Stimulated activated memory B cell treated with anti-CD40 and anti-IgM and Interleukin-4, amounts not matched to agents 10 μg/mL and 1 μg/mL and 100 μg/mL, for 72 hours (primary cell): ENCODE measurements at regions not wholly inside any gene's neighbourhood (a gene's known extent, or its start where the extent isn't known, plus 50 kb on each side); places are given as distances from the start of the nearest gene placed in this dataset.

Experiments
- ATAC-seq: fragments of 150-1000 bp; cut with Tn5 transposase; 2 replicates; pipeline ENCODE4 v1.10.0; 2021
- H3K27ac Mint-ChIP-seq: one replicate; pipeline ENCODE4 v1.8.0; 2022; ENCODE audit warnings: mild to moderate bottlenecking, mixed read lengths
- H3K27me3 Mint-ChIP-seq: one replicate; pipeline ENCODE4 v1.8.0; 2022; ENCODE audit warnings: mixed read lengths
- H3K36me3 Mint-ChIP-seq: one replicate; pipeline ENCODE4 v1.8.0; 2022; ENCODE audit warnings: mixed read lengths
- H3K4me1 Mint-ChIP-seq: one replicate; pipeline ENCODE4 v1.8.0; 2022; ENCODE audit warnings: mixed read lengths
- H3K4me3 Mint-ChIP-seq: one replicate; pipeline ENCODE4 v1.8.0; 2022; ENCODE audit warnings: mild to moderate bottlenecking, moderate library complexity, mixed read lengths
- H3K9me3 Mint-ChIP-seq: one replicate; pipeline ENCODE4 v1.8.0; 2022; ENCODE audit warnings: mixed read lengths

DNA sequence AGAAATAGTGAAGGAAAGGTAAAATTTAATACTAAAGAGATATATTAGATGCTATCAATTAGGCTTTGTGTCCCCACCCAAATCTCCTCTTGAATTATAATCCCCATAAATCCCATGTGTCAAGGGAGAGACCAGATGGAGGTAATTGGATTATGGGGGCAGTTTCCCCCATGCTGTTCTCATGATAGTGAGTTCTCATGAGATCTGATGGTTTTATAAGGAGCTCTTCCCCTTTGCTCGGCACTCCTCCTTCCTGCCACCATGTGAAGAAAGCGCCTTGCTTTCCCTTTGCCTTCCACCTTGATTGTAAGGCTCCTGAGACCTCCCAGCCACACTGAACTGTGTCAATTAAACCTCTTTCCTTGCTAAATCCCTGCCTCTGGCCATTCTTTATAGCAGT lies 697.0 kb upstream of the RGMB start:
- H3K4me1 Mint-ChIP-seq: no peaks in the 10 kb centered on the region
- H3K27me3 Mint-ChIP-seq: no peaks in the 10 kb centered on the region
- no peak overlapping the region for H3K4me3 Mint-ChIP-seq
- H3K27ac Mint-ChIP-seq: no peak overlapping the region
- no peaks in the 10 kb centered on the region for H3K36me3 Mint-ChIP-seq
- peaks cover 4% of the 10 kb centered on the region for H3K9me3 Mint-ChIP-seq
- ATAC-seq: no peak

DNA sequence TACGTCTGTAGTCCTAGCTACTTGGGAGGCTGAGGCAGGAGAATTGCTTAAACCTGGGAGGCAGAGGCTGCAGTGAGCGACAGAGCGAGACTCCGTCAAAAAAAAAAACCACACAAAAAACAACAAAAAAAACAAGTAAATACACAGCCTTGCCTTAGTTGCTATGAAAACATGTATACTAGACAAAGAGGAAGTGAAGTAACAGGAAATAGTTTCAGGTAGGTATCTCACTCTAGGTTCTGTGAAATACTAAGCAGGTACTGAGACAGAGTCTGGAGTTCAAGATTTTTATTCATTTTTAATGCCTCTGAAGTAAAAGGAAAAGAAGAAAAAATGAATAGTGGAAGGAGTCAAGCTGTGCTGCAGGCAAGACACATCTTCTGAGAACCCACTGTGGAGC lies 687.9 kb upstream of the RGMB start:
- Mint-ChIP-seq H3K4me3 (no peak overlapping the region), H3K9me3 (peaks cover 1% of the 10 kb centered on the region), H3K4me1 (no peaks in the 10 kb centered on the region), H3K36me3 (no peaks in the 10 kb centered on the region), H3K27me3 (no peaks in the 10 kb centered on the region), H3K27ac (no peak overlapping the region)
- no peak for ATAC-seq

DNA sequence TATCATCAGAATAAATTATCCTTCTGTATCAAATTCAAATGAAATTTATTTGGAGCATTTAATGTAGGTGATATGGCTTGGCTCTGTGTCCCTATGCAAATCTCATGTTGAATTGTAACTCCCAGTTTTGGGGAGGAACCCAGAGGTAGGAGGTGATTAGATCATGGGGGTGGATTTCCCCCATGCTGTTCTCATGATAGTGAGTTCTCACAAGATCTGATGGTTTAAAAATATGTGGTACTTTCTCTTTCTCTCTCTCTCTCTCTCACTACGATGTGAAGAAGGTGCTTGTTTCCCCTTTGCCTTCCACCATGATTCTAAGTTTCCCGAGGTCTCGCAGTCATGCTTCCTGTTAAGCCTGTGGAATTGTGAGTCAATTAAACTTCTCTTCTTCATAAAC lies 678.4 kb upstream of the RGMB start:
- no peaks in the 10 kb centered on the region for H3K36me3 Mint-ChIP-seq
- H3K27me3 Mint-ChIP-seq: no peaks in the 10 kb centered on the region
- ATAC-seq: no peak
- no peaks in the 10 kb centered on the region for H3K9me3 Mint-ChIP-seq
- no peak overlapping the region for H3K4me3 Mint-ChIP-seq
- no peaks in the 10 kb centered on the region for H3K4me1 Mint-ChIP-seq
- no peak overlapping the region for H3K27ac Mint-ChIP-seq

DNA sequence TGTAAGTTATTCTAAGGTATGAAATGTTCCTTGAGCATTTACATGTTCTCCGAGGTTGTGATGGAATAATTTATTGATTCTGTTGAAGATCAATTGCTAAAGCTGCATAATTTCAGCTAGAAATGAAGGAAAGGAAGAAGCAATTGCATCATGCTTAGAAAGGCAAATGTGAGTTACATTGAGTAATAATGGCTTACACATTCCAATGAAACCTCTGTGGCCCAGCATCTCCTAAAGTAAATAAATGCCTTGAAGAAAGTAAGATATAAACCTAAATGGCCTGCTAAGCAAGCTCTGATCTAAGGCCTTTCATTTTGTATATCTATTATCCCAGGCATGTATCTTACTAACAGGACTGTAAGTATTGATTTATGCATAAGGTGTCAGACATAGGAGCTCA lies 677.3 kb upstream of the RGMB start:
- no peaks in the 10 kb centered on the region for H3K36me3 Mint-ChIP-seq
- no peaks in the 10 kb centered on the region for H3K9me3 Mint-ChIP-seq
- ATAC-seq: no peak
- H3K27ac Mint-ChIP-seq: no peak overlapping the region
- H3K4me3 Mint-ChIP-seq: no peak overlapping the region
- H3K27me3 Mint-ChIP-seq: no peaks in the 10 kb centered on the region
- no peaks in the 10 kb centered on the region for H3K4me1 Mint-ChIP-seq

DNA sequence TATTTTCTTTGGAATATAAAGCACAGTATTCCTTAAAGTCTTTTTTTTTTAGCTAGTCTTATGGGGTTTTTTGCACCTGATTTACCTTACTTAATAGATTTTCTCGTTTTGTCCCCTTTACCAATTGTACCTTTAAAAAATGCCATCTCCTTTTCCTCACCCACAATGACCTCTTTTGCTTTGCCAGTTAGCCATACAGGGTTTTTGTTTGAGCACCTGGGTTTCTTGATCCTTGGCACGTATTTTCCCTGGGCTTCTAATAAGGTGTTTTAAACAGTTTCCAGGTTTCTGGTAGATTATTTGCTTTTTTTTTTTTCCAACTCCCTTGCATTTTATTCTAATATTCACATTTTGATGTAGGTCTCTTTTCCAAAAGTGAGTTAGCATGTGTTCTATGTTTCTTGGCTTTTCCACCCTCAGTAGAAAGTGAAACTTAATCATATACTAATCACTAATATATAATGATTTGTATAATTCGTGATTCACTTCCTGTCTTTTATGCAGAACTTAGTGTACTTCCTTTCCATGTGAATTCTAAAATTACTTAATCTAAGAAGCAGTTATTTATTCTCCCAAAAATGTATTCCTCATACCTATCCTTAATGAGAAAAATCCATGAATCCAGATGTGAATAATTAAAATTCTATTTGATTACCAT lies 673.9 kb upstream of the RGMB start:
- Mint-ChIP-seq H3K4me1 (no peaks in the 10 kb centered on the region), H3K36me3 (no peaks in the 10 kb centered on the region), H3K9me3 (no peaks in the 10 kb centered on the region), H3K27me3 (no peaks in the 10 kb centered on the region), H3K27ac (no peak overlapping the region), H3K4me3 (no peak overlapping the region)
- ATAC-seq: no peak

DNA sequence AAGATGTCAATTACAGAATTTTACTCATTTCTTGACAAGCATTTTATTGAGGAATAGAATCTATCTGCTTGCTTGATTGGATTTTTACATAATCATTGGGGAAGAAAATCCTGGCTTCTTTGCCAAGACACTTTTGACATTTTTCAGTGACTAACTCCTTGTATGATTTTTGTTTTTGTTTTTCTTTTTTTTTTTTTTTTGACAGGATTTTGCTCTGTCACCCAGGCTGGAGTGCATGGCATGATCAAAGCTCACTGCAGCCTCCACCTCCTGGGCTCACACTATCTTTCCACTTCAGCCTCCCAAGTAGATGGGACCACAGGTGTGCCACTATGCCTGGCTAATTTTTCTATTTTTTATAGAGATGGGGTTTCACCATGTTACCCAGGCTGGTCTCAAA lies 672.3 kb upstream of the RGMB start:
- no peaks in the 10 kb centered on the region for H3K4me1 Mint-ChIP-seq
- H3K27ac Mint-ChIP-seq: no peak overlapping the region
- H3K4me3 Mint-ChIP-seq: no peak overlapping the region
- H3K27me3 Mint-ChIP-seq: no peaks in the 10 kb centered on the region
- no peaks in the 10 kb centered on the region for H3K36me3 Mint-ChIP-seq
- ATAC-seq: no peak
- no peaks in the 10 kb centered on the region for H3K9me3 Mint-ChIP-seq

DNA sequence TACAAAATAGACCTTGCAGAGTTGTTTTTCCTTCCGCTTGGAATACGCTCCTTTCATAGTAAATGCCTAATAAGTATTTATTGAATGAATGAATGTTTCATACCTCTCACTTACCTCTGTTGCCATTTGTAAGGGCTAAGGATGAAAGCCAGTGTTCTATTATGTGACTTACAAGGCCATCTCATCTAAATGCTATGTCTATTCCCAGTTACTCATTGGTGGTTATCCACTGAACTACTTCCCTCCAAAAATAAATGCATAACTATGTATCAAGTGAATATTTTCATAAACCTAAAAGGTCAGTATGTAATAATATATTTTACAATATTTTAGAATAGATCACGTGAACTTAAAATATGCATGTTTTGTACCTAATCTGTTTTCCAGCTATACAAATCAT lies 670.5 kb upstream of the RGMB start:
- no peak for ATAC-seq
- Mint-ChIP-seq H3K27me3 (no peaks in the 10 kb centered on the region), H3K36me3 (no peaks in the 10 kb centered on the region), H3K4me1 (no peaks in the 10 kb centered on the region), H3K27ac (no peak overlapping the region), H3K4me3 (no peak overlapping the region), H3K9me3 (no peaks in the 10 kb centered on the region)

DNA sequence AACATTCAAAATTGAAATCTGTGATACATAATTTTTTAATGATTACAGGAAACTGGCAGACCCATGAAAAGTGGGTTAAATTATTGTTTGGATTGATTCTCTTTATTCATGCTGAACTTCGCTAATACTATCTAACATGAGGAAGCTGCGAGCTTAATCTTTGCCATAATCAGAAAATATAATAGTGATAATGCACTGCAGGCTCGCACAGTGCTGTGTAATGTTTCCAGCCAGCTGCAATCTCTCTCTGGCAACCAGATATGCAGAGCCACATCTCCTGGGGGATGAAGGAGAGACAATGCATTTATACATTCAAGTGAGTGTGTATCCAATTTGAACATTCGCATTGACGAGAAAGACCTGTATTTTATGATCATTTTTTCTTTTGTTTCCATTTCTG lies 669.7 kb upstream of the RGMB start:
- Mint-ChIP-seq H3K4me3 (no peak overlapping the region), H3K9me3 (no peaks in the 10 kb centered on the region), H3K36me3 (no peaks in the 10 kb centered on the region), H3K27me3 (no peaks in the 10 kb centered on the region), H3K27ac (no peak overlapping the region), H3K4me1 (no peaks in the 10 kb centered on the region)
- no peak for ATAC-seq

DNA sequence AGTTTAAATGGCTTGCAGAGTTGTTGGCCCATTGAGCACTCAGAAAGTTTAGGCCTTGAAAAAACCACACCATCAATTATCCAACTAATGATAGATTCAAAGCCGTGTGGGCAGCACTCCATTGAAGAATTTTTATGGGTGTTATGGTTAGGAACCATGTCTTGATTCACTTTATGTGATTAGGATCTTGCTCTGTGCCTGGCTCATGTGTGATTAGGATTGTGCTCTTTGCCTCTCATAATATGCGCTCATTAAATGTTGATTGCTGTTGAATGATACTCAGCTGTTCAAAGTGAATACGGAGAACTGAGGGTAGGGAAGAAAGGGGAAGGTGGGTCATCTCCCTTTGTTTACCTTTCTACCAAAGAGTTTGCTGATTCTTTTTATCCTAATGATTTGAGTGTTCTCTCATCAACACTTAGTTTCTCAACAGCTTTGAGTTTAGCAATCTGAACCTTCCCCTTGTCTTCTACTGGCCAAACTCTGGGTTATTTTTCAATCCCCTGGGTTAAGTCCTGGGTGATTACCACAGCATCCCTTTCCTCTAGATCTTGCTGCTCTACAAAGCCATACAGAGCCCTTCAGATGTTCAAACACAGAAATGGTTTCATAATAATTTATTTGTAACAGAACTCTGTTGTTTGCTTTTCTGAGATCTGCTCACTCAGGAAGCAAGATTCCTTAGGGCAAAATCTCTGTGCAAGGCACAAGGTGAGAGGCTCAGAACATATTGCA lies 668.8 kb upstream of the RGMB start:
- Mint-ChIP-seq H3K4me3 (no peak overlapping the region), H3K4me1 (no peaks in the 10 kb centered on the region), H3K27me3 (no peaks in the 10 kb centered on the region), H3K9me3 (no peaks in the 10 kb centered on the region), H3K27ac (no peak overlapping the region), H3K36me3 (no peaks in the 10 kb centered on the region)
- ATAC-seq: no peak

DNA sequence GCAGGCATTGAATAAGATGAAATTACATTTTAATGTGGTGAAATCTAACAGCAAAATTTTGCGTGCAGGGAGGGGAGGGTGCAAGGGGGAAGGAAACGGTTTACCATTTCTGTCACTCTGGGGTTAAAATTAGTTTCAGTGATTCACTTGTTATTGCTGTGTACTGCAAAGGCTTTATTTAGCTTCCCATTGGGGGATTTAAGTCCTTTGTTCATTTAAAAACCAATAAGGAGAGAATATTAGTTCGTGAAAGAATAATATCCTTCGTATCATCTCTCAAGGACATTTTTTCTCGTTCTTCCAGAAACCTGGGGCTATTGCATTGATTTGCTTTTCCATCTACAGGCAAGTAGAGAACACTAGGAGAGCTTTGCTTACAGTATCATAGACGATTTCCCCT lies 667.8 kb upstream of the RGMB start:
- no peaks in the 10 kb centered on the region for H3K4me1 Mint-ChIP-seq
- H3K4me3 Mint-ChIP-seq: no peak overlapping the region
- no peak for ATAC-seq
- no peaks in the 10 kb centered on the region for H3K9me3 Mint-ChIP-seq
- H3K36me3 Mint-ChIP-seq: no peaks in the 10 kb centered on the region
- no peak overlapping the region for H3K27ac Mint-ChIP-seq
- H3K27me3 Mint-ChIP-seq: no peaks in the 10 kb centered on the region

DNA sequence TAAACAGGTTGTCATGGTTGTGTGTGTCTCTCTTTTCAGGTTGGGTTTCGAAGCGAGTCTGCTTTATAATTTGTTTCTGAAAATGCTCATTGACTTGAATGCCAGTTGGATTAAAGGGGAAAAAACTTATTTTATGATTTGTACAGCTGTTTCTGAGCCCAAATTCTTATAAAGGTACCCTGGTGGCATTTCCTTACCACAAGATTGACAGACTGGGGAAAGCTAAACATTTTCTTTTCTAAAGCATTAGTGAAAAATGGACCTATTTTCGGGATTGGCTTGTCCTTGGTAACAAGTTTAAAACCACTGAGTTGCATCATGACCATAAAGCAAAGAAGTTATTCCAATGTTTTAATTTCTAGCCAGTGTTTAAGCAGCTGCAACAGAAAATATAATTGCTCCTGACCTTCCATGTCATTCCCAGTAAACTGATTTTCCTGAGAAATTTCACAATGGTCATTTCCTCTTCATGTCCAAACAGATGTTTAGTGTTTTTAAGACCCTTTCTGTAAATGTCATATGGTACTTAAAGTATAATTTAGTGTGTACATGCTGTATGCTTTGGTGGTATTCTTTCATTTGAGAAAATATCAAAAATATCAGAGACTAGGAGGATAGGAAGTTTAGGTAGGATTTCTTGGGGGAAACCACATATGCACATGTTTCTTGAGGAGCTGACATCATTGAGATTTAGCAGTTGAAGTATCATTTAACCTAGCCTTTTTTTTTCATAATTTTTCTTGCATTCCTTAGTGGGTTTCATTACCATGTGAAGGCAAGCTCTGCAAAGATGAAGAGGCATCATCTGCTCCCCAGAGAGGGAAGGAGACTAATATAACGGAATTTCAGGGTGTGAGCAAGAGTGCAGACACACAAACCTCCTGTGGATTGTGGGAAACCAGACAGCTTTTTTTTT lies 667.1 kb upstream of the RGMB start:
- H3K27ac Mint-ChIP-seq: no peak overlapping the region
- no peak overlapping the region for H3K4me3 Mint-ChIP-seq
- no peaks in the 10 kb centered on the region for H3K27me3 Mint-ChIP-seq
- no peaks in the 10 kb centered on the region for H3K9me3 Mint-ChIP-seq
- no peaks in the 10 kb centered on the region for H3K36me3 Mint-ChIP-seq
- ATAC-seq: no peak
- no peaks in the 10 kb centered on the region for H3K4me1 Mint-ChIP-seq

DNA sequence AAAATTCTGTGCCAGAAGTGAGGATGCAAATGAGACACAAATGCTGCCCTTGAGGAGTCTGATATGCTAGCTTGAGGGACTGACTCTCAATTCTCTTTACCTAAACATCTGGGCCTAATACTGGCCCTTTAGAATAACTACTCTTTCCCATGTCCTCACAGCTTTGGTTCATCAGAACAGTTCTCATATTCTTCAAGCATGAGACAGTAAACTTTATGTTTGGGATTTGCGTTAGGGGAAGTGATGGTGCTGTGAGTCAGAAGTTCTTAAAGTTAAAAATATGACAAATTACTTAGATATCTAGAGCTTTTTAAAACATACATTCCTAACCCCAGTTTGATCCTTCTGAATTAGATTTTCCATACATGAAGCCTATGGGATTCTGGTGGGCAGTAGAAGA lies 665.0 kb upstream of the RGMB start:
- no peaks in the 10 kb centered on the region for H3K27me3 Mint-ChIP-seq
- H3K27ac Mint-ChIP-seq: no peak overlapping the region
- no peak for ATAC-seq
- H3K4me3 Mint-ChIP-seq: no peak overlapping the region
- no peaks in the 10 kb centered on the region for H3K4me1 Mint-ChIP-seq
- no peaks in the 10 kb centered on the region for H3K36me3 Mint-ChIP-seq
- H3K9me3 Mint-ChIP-seq: no peaks in the 10 kb centered on the region

DNA sequence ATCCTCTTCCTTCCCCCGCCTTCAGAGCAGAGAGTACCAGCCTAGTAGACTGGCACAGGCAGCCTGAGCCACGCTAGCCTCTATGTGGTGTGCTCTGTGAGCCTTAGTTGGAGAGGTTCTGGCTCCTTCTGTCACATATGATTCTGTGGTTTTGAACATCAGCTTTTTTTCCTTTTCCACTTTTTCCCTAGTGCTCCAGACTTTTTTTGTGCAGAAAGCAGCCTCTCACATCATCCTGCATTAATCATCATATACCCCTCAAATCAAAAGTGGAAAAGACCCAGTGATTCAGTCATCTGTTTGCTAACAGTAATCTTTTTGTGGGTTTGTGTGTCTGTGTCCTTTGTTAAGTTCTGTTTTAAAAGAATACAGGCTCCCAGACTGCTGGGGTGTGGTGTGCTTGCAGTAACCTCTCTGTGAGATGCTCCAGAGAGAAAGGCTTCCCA lies 663.9 kb upstream of the RGMB start:
- Mint-ChIP-seq H3K27ac (no peak overlapping the region), H3K4me3 (no peak overlapping the region), H3K36me3 (no peaks in the 10 kb centered on the region), H3K4me1 (no peaks in the 10 kb centered on the region), H3K9me3 (no peaks in the 10 kb centered on the region), H3K27me3 (no peaks in the 10 kb centered on the region)
- no peak for ATAC-seq

DNA sequence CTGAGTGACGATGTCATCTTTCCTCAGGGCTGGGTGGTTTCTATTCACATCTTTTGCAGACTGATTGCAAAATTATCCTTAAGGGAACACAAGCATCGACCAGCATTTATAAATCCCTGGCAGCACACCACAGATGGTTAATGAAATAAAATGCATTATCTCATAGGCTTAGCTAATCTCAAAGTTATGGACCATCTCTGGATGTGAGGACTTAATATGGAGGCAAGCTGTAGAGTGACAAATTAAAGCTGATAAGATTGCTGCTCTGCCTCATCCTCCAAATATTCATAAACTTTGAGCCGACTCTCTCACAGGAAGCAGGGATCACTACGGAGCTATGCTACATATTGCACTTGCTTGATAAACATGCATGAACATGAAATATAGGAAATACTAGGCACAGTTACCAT lies 663.2 kb upstream of the RGMB start:
- H3K4me3 Mint-ChIP-seq: no peak overlapping the region
- no peaks in the 10 kb centered on the region for H3K27me3 Mint-ChIP-seq
- no peaks in the 10 kb centered on the region for H3K9me3 Mint-ChIP-seq
- H3K27ac Mint-ChIP-seq: no peak overlapping the region
- H3K4me1 Mint-ChIP-seq: no peaks in the 10 kb centered on the region
- no peaks in the 10 kb centered on the region for H3K36me3 Mint-ChIP-seq
- no peak for ATAC-seq

DNA sequence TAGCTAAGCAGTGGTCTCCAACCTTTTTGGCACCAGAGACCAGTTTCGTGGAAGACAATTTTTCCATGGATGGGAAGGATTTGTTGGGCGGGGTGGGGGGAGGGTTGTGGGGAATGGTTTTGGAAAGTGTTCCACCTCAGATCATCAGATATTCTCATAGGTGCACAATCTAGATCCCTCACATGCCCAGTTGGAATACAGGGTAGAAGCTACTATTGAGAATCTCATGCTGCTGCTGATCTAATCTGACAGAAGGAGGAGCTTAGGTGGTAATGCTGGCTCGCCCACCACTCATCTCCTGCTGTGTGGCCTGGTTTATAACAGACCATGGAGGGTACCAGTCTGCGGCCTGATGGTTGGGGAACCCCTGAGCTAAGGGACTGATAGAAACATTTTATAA lies 662.7 kb upstream of the RGMB start:
- H3K27ac Mint-ChIP-seq: no peak overlapping the region
- H3K27me3 Mint-ChIP-seq: no peaks in the 10 kb centered on the region
- no peak overlapping the region for H3K4me3 Mint-ChIP-seq
- H3K9me3 Mint-ChIP-seq: no peaks in the 10 kb centered on the region
- ATAC-seq: no peak
- no peaks in the 10 kb centered on the region for H3K36me3 Mint-ChIP-seq
- H3K4me1 Mint-ChIP-seq: no peaks in the 10 kb centered on the region

DNA sequence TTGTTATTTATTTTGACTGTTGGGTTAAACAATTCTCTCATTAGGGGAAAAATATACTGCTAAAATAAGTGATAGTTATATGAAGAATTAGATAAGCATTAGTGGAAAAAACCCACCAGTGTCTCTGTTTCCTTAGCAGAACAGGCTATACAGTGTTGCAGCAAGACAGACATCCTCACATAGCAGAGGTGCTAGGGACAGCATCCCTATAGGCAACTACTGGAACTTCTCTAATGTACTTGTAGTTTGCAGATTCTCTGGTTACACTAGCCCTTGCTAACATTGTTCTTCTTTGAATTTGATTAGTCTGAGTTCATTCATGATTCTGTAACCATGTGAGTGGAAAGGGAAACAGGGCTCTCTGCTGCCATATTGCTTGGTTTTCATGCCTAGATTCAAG lies 661.8 kb upstream of the RGMB start:
- H3K36me3 Mint-ChIP-seq: no peaks in the 10 kb centered on the region
- H3K4me1 Mint-ChIP-seq: no peaks in the 10 kb centered on the region
- H3K27ac Mint-ChIP-seq: no peak overlapping the region
- H3K9me3 Mint-ChIP-seq: no peaks in the 10 kb centered on the region
- no peaks in the 10 kb centered on the region for H3K27me3 Mint-ChIP-seq
- ATAC-seq: no peak
- H3K4me3 Mint-ChIP-seq: no peak overlapping the region
